HG03521 (cell line): ENCODE measurements at regions not wholly inside any gene's neighbourhood (a gene's known extent, or its start where the extent isn't known, plus 50 kb on each side); places are given as distances from the start of the nearest gene placed in this dataset.

ENCODE experiments used
- ATAC-seq: cut with Tn5 transposase; IDR thresholded peaks from one replicate; pipeline ENCODE4 v1.9.1; 2021; ENCODE audit warnings: mild to moderate bottlenecking, moderate library complexity; ENCODE audit not compliant: unreplicated experiment

DNA sequence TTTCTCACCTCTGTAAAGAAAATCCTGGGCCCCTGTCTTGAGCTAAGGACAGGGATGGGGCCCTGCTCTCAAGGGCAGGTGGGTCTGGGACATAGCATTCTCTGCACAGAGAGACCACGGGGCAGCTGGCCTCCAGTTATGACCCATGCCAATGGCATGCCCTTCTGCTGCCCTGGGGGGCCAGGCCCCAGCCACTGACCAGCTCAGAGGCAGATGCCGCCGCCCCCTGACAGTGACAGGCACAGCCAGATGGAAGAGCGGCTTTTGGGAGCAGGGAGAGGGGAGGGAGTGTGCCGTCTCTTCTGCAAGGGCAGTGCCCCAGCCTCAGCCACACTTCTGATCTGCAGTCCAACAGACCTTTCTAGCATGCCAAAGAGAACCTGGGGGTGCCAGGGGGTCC is 114.8 kb upstream of the NAV2 start:
- ATAC-seq: no peak

DNA sequence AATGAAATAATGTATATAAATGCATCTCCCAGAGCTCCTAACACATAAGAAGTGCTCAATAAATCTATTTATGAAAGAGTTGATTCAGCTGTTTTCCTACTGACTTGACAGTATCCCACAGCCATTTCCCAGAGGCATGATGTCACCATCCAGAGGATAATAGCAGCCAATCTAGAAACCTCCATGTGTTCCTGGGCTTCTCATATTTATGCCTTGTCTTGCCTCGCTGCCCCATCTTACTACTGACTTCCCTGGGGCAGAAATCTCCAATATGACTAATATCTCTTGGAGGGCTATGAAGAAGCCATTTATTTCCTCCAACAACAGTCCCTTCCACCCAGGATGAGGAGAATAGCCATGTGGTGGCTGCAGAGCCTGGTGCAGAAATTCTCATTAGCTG is 115.4 kb upstream of the NAV2 start:
- ATAC-seq: no peak

DNA sequence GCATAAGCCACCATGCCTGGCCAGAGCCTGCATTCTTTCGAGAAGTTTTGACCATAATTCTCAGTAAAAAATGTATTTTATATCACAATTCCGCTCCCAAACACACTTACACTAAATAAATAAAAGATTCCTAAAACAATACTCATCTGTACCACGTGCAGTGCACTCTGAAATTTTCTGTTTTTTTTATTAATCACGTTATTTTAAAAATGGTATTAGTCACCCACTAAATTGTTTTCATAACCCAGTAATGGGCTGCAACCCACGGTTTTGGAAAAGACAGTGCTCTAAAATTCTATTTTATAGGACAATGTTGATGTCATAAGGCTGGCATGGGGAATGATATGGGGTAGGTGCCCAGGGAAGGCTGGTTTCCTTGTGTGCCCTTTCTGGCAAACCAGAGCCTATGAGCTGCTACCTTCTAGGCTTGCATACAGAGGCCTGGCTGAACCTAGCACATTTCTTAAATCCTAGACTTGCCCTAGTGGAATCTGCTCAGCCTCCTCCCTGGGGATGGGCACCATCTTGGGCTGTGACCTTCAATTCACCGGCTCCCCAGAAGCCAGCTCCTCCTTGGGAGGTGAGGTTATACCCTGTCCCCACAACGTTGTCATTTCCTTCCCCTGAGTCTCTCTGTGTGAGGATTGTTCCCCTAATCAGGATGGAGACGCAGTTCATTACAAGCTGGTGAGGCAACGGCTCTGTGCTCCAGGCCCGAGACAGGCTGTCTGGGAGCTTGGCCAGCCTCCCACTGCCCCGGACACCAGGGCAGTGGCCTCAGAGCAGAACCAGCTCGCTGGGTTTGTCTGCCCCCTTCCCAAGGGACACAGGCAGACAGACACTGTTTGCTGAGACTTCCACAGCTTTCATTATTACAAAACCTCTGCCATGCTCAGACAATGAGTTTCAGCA is 116.5 kb upstream of the NAV2 start:
- no peak for ATAC-seq

DNA sequence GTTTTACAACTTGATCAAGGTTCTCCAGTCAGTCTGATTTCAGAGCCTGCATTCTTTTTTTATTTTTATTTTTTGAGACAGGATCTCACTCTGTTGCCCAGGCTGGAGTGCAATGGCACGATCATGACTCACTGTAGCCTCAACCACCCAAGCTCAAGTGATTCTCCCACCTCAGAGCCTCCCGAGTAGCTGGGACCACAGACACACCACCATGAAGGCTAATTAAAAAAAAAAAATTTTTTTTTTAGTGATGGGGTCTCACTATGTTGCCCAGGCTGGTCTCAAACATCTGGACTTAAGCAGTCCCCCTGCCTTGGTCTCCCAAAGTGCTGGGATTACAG is 117.2 kb upstream of the NAV2 start:
- ATAC-seq: no peak

DNA sequence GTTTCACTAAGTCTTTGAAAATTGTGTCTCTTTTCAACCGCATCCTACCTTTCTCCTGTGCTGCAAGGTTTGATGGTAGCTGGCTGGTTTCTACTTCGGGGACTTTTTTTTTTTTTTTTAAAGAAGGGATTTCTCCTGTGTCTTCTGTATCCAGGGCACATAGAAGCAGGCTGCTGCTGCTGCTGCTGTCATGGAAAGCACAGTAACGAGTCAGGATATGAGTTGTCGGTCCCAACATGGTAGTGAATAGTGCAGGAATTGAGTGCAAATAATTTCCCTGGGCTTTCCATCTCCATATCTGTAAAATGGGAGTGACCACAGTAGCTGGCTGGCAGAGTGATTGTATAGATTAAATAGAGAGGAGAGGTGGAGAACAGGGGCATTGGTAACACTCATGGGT is 118.3 kb upstream of the NAV2 start:
- ATAC-seq: no peak

DNA sequence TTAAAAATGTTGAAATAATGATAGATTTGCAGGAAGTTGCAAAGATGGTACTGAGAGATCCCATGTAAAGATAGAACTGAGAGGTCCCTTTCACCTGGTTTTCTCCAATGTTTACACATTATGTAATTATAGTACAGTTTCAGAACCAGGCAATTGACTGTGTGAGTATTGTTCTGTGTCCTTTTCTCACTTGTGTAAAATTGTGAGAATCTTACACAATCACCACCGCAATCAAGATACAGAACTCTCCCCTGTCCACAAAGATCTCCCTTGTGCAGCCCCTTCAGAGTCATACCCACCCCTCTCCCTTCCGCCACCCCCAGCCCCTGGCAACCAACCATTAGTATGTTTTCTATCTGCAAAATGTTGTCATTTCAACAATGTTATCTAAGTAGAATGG is 119.8 kb upstream of the NAV2 start:
- ATAC-seq: no peak

DNA sequence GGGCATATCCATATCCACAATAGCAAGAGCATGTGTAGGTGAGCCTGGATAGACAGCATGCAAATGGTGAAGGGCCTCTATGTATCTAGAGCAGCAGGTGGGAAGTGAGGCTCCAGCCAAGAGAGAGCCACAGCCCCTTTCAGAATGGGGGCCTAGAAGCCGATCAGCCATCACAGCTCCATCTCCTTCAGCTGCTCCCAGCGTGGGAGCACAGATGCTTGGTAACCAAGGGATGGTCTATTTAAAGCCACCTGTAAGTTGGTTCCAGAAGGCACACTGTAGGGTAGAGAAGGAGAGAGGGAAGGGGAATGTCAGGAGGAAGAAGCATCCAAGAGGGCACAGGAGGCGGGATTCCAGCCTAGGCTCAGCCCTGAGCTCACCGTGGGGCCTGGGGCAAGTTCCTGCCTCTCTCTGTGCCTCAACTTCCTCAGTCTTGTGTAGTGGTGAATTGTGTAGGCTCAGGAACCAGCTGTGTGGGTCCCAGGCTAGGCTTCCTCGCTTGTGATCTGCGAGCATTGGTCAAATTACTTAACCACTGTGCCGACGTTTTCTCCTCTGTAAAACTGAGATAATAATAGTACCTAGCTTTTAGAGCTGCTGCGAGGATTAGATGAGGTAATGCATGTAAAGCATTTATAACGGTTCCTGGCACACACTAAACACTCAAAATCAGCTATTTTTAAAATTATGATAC is 122.9 kb upstream of the NAV2 start:
- no peak for ATAC-seq

DNA sequence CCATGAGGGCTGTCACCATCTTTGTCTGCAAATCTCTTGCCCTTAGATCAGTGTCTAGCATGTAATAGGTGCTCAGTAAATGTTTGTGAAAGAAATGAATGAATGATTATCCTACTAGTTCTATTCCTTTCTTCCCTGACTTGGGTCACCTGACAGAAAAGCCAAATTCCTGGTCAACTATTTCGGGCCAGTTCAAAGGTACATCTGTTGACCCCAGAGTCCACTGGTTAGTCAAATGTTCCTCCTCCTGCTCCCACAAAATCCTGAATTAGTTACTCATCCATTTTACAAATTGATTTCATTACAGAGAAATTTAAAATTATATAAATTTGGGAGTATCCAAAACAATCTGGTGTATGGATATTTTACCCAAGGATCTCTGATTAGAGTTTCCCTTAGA is 124.7 kb upstream of the NAV2 start:
- no peak for ATAC-seq

DNA sequence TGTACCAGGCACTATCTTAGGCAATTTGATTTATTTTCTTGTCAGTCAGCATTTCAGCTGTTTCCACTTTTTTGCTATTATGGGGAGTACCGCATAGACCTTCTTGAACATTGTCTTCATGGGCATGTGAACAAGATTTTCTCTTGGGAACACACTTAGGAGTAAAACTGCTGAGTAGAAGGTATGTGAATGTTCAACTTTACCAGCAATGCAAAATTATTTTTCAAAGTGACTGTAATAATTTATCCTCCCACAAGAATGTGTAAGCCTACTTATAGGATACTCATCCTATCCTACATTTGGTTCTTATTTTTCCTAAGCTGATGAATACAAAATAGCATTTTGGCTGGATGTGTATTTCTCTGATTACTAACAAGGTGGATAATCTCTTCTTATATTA is 132.0 kb upstream of the NAV2 start:
- ATAC-seq: no peak

DNA sequence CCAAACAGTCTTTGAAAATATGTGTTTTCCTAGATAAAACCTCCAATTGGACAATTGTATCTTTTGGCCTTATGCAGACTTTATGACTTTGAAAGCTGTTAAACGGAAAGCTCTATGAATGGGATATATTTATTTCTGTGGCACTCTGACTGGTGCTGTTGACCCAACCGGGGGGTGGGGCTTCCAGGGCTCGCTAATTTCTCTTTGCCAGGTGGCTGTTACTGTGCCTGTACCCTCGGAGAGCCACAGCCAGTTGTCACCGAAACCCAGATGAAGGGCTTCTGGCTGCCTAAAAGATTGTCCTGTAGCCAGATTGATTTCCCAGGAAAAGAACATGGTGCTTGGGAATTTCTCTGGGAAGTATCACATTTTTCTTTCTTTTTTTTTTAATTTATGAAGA is 132.7 kb upstream of the NAV2 start:
- ATAC-seq: no peak

DNA sequence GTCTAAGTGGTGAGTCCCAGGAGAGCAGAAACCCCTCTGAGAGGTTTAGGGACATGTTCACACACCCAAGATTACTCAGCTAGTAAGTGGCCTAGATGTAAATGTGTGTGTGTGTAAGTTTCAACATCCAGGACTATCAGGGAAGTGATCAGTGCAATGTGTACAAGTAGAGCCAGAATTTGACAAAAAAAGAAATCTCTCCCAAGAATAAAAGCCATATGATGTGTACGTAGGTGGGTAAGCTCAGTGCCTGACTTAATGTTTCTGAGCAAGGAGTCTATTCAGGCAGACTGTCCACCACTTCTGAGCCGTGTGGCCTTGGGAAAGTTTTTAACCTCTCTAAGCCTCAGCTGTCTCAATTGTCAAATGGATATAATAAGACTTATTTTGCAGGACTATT is 133.8 kb upstream of the NAV2 start:
- ATAC-seq: no peak

DNA sequence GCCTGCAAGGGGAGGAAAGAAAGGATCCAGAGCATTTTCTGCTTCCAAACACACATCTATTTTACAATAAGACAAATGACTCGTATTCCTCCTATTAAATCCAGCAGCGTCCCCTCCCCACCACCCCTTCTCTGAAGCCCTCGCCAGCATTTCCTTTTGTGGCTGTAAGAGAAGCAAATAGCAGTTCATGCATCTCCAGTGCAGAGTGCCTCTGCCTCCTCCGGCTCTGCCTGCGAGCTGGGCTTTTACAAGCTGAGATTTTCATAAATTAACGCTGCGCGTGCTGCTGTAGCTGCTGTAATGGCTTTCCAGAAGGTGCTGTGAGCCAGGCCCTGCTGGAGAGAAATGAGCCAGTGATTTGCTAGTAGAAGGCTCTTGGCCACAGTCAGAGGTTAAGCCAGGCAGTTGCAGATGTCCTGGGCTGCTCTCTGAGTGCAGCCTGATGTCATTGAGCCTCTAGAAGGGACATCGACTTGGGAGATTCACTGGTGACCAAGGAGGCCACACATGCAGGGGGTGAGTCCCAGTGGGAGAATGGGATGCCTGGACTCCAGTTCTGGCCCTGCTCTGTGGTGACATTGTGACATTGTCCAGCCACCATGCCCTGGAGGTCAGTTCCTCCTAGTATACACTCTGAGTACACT is 134.5 kb upstream of the NAV2 start:
- ATAC-seq: no peak

DNA sequence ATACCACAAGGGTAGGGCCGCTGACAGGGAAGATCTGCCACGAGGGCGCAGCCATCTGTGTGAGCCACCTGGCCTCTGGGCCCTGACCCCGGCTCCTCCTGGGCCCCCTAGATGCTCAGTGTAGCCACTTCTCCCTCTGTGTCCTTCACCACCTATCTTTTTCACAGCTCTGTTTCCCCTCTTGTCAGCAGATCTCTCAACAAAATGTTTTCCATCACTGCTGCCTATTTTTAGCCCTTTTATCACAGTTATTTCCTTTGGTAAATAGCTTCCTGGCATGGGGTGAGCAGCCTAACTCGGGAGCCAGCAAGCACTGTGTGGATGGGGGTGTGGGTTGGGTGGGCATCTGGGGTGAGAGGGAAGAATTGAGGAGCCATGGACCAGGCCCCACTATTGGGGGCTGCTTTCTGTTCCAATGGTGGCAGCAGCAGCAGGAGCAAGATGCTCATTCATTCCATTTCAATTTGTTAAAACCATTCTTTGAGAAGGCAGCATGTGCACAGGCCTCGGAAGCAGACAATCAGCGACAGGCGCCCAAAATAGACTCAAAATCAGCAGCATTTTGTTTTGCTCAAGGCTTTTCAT is 135.2 kb upstream of the NAV2 start:
- no peak for ATAC-seq

DNA sequence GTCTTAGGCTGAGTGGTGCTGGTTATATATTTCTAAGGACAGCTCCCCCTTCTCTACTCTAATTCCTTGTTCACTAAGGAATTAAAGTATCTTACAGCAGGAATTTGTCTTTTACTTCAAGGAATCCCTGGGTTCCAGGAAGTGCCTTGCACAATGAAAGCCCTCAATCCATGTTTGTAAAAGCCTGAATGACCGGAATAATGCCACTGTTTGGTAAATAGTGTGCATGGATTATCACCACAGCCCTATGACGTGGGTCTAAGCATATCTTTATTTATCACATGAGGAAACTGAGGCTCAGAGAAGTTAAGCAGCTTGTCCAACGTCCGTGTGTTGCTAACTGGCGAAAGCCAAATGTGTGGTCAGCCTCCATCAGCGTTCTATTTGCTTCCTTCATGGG is 135.7 kb upstream of the NAV2 start:
- ATAC-seq: no peak

DNA sequence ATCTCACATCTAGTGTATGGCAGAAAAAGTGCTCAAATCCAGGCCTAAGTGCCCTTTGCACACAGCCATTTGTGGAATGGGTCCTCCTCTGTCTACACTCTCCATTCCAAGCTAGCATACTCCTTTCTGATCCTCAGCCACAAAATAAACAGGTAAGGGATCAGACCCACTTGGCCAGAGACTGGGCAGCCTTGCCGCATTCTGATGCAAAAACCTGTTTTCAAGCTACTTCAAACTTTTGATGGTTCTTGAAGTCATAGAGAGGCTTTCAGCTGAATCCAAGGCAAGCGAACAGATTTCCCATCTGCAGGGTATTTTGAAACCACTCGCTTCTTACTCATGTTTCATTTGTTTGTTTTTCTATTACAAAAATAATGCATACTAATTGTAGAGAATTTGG is 136.6 kb upstream of the NAV2 start:
- ATAC-seq: no peak

DNA sequence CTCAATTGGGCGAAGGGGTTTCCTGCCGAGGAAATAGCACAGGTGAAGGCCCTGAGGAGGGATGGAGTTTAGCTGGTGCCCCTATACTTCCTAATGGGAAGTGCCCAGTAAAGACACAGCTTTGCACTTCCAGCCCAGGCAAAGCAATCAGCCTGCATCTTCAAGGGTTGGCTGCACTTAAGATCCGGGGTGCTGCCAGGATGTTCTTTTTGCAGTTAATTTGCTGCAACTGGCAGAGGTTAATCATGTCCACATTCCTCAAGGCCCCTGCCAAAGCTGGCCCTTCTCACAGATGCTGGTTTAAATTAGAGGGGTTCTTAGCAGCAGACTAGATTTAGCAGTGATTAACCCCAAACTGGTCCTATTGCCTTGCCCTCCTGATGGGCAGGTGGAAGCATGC is 137.7 kb upstream of the NAV2 start:
- ATAC-seq: no peak

DNA sequence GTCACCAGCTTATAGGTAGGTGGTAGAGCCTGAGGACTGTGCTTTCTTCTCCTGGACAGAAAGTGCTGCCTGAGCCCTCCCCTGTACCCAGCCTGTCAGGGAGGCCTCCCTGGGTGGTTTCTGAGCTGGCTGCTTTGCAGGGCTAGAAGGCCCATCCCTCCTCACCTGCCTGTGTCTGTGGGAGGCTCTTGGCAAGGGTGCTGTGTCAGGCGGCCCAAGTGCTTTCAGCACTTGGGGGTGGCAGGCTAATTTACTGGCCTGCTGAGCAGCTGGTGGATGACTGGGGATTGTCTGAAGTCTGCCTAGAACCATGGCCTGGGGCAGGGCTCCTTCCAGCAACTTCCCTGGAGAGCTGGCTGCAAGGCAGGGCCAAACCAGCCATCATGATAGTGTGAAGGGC is 139.0 kb upstream of the NAV2 start:
- ATAC-seq: no peak

DNA sequence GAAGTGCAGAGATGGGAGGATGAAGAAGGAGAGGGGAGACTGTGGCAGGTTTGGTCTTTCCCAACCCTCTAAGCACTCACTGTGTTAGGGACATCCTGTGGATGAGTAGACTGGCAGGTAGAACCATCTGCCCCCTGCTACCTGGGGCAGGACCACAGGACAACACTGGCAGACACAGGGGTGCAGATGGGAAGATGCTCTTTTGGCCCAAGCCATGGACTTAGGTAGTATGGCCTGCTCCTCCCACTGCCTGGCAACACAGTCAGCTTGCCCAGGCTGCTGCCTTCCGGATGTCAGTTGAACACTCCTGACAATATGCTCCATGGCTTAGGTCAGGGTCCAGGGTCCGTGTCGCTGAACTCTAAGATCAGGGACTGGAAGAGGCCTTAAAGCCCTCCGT is 140.7 kb upstream of the NAV2 start:
- ATAC-seq: no peak

DNA sequence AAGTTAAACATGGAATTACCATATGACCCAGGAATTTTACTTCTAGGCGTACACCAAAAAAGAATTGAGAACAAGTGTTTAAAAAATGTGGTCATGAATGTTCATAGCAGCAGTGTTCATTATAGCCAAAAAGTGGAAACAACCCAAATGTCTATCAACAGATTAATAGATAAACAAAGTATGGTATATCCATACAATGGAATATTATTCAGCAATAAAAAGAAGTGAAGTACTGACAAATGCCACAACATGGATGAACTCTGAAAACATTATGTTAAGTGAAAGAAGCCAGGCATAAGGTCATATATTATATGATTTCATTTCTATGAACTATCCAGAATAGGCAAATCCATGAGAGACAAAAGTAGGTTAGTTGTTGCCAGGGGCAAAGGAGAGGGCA is 141.7 kb upstream of the NAV2 start:
- ATAC-seq: no peak

DNA sequence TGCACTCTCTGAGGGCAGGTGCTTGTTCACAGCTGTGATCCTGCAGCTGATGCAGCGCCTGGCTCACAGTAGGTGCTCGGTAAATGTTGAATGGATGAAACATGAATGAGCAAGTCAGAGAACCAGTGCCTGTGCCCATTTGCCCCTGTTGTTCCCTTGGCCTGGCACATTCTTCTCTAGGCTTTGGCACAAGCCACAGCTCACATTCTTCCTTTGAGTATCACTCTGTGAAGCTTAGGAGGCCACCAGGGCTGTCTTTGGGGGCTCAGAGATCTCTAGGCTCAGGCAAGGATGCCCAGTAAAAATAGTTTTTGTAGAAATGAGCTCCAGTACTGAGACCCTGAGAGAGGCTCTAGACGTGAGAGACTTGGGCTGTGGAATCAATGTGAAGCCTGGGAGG is 144.6 kb upstream of the NAV2 start:
- no peak for ATAC-seq

DNA sequence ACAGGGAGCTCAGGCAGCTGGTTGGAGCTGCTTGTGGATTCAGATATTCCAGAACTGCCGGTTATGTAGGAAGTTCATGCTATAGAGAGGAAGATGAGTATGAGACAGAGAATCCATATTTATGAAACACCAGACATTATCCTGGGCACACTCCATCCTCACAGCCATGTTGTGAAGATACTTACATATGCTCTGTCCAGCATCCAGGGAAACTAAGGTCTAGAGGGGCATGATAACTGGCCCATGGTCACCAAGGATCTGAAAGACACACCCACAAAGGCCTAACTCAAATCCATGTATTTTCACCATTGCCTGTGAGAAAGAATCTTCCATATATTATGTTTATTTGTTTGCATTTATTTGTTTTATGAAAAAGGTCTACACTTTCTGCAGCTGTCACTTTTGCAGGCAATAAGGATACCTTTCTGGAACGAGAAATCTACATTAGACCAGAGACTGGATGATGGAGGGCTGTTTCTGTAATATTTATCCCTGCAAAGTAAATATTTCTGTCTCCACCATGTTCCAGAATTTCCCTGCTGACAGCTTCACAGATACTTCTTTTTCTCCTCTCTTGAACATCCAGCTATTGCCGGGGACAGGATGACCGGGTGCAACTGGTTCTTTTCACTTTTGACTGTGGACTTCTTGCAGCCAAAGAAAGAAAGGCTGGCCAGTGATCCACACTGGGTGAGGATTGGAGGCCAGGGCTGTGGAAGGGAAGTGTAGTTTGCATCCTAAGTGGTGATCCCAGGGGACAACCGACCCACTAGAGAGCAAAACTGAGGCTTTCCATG is 145.9 kb upstream of the NAV2 start:
- ATAC-seq: no peak
